Jurkat, Clone E6-1 (cell line): ENCODE measurements at regions not wholly inside any gene's neighbourhood (a gene's known extent, or its start where the extent isn't known, plus 50 kb on each side); places are given as distances from the start of the nearest gene placed in this dataset.

Experiments used
- DNase-seq: peaks from one replicate; pipeline ENCODE4 v3.0.0-alpha.2; 2011; ENCODE audit warnings: low read depth, low spot score
- H3K4me3 ChIP-seq: 2 replicates; pipeline ENCODE4 v1.5.1; 2011; ENCODE audit warnings: mild to moderate bottlenecking, low read length, control low read depth, moderate library complexity

DNA sequence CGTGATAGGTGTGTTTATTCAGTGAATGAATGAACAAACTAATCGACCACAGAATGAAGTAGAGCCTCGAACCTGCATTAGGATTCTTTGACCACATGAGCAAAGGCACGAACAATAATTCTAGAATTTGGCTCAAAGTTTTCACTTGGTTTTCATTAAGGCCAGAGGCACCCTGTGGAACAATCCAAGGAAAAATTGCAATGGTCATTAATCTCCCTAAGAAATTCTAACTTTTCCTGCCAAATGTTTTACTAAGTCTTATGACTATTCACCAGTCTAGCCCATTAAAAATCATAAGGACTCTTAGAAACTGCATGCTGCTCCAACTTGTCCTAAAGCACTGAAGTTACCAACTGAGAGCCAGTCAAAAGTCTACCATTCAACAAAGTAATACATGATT is 271.7 kb downstream of the EFNB2 start:
- DNase-seq: no peak
- H3K4me3 ChIP-seq: no peak overlapping the region

DNA sequence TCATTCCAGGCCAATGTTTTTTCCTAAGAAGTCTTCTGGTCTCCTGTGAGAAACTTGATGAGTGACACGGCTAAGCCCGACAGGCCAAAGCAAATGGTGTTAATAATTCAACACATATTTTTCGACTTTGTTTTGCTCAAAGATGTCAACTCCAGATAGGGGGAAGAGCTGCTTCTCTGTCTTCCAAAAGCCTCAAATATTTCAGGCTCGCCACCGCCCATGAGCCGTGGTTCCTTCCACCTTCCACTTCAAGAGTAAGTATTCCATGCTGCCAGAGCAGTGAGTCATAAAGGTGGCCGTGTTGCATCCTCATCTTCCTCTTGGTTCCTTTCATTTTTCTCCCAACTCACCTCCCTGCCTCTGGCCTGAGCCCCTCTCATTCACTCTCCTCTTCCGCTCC is 272.6 kb downstream of the EFNB2 start:
- no peak for DNase-seq
- no peak overlapping the region for H3K4me3 ChIP-seq

DNA sequence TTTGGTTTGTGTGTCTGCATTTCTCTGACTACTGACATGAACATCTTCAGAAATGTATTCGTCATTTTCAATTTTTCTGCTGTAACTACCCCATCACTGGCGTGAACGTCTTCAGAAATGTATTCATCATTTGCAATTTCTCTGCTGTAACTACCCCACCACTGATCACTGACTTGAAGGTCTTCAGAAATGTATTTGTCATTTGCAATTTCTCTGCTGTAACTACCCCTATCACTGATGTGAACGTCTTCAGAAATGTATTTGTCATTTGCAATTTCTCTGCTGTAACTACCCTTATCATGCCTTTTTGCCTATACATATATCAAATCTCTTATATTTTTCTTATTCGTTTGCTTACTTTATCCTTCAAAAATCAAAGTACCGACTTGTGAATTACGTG is 274.0 kb downstream of the EFNB2 start:
- H3K4me3 ChIP-seq: no peak overlapping the region
- DNase-seq: no peak

GRCh38 chr13:106260352-106260751 is 275.1 kb downstream of the EFNB2 start:
- DNase-seq: no peak
- H3K4me3 ChIP-seq: no peak overlapping the region

DNA sequence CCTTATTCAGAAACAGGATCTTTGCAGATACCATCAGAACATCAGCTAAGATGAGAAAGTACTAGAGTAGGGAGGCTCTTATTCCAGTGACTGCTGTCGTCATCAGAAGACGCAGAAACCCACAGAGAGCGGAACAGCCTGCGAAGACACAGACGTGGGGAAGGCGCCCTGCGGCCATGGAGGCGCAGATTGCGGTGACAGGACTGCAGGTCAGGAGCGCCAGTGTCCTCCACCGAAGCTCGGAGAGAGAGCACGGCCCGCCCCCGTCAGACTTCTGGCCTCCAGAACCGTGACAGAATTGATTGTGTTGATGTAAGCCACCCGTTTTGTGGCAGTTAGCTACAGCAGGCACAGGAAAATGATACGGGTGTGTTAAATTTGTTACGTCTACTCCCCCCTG is 275.5 kb downstream of the EFNB2 start:
- DNase-seq: no peak

GRCh38 chr13:106246666-106247188 is 288.7 kb downstream of the EFNB2 start:
- no peak overlapping the region for H3K4me3 ChIP-seq
- DNase-seq: no peak

More for the DNA sequence above, 275.5 kb downstream of the EFNB2 start:
- no peak overlapping the region for H3K4me3 ChIP-seq

GRCh38 chr13:106246242-106246641 is 289.2 kb downstream of the EFNB2 start:
- no peak for DNase-seq

DNA sequence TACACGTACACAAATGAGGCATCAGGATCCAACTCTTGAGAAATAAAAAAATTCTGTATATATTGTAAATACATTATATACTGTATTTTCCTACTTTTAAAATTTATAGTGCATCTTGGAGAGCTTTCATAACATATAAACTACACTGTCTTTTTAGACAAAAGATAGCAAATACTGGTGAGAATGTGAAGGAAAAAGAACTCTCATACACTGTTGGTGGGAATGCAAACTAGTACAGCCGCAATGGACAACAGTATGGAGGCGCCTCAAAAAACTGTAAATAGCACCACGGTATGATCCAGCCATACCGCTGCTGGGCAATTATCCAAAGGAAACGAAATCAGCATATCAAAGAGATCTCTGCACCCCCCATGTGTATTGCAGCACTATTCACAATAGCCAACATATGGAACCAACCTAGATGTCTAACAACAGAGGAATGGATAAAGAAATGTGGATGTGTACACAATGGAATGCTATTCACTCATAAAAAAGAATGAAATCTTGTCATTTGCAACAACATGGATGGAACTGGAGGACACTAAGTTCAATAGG is 292.4 kb downstream of the EFNB2 start:
- no peak for DNase-seq

More at GRCh38 chr13:106246242-106246641, 289.2 kb downstream of the EFNB2 start:
- H3K4me3 ChIP-seq: no peak overlapping the region

DNA sequence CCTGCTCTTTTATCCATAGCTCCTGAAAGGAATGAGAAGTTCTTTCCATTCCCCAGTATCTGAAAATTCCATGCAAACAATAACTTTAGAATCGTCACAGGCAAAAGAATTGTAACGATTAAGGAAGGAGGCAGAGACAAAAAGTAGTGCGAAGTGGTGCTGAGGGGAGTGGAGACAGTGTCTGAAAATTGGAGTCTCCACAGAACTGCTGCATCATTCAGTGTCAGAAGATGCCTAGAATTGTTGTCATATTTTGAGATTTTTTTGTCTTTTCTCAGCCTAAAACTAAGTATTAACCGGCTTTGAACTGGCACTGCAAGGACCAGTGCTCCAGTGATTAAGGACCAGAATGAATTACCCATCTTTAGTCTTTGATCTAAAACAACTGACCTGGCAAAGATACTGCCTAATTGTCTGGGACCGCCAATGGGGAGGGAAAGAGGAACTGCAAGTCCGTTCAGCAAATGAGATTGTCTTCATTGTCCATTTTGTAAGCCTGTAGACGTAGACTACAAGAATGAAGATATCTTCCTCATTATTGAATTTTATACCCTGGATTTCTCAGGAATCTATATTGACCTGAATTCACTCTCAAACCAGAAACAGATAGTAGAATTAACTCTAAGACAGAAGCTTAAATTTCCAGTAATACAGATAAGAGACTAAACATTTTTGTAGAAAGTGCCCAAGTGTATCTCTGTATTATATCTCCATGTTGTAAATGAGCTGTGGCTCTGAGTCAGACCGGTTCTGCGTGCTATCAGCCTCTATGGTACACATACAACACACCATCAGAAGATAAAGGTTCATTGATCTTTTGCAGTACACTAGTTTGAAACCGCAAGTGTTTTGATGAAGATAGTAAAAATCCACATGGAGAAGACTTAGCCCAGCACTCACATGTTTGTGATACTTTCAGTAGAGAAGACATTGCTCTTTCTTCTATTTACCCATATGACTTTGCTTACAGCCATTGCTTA is 293.2 kb downstream of the EFNB2 start:
- H3K4me3 ChIP-seq: no peak overlapping the region
- no peak for DNase-seq

More for the DNA sequence above, 292.4 kb downstream of the EFNB2 start:
- H3K4me3 ChIP-seq: no peak overlapping the region

- DNase-seq: no peak
- H3K4me3 ChIP-seq: no peak overlapping the region
These were observed 296.8 kb downstream of the EFNB2 start for GRCh38 chr13:106238690-106239089.

DNA sequence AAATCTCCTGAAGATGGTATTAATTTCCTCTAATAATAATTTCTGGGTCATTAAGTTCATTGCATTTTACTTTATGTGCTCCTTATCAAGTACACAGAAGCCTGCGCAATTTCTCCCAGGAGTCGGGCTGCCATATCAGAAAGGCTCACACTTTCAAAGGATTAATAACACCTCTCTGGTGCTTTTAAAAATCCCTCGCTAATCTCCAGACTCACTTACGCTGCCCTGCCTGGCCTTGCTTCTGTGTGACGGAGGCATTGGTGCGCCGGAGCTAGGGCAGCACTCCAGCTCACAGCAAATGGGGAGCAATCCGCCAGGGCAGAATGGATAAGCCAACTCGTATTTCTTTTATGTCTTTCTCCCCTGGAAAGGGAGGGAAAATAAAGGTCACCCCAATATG is 300.8 kb downstream of the EFNB2 start:
- H3K4me3 ChIP-seq: no peak overlapping the region
- no peak for DNase-seq

DNA sequence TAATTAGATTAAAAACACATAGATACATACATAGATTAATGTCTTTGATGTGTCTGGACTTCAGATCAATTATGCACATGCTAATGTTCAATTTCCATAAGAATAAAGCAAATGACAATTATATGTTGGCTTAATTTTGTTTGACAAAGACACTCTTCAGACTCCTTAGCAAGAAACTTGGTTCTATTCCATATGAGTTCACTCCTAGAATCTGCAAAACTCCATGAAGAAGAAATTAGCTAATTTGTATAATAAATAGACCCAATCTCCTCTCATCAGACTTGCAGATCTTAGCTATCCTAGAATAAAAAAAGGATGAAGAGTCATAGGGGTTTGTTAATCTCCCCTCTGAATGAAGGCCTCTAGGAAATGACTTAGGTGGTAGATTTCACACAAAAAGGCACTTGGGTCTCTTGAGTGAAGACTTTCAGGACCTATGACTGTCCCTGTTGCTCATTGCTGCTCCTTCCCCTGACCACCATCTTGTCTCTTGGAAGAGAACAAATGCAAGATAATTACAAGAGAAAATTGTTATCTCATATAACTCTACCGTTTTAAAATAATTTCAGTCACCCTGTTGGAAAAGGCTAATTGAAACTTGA is 302.2 kb downstream of the EFNB2 start:
- DNase-seq: no peak
- no peak overlapping the region for H3K4me3 ChIP-seq

GRCh38 chr13:106232681-106233080 is 302.8 kb downstream of the EFNB2 start:
- no peak overlapping the region for H3K4me3 ChIP-seq
- no peak for DNase-seq

- H3K4me3 ChIP-seq: no peak overlapping the region
- DNase-seq: no peak
These were observed 305.0 kb downstream of the EFNB2 start for GRCh38 chr13:106230450-106230849.

DNA sequence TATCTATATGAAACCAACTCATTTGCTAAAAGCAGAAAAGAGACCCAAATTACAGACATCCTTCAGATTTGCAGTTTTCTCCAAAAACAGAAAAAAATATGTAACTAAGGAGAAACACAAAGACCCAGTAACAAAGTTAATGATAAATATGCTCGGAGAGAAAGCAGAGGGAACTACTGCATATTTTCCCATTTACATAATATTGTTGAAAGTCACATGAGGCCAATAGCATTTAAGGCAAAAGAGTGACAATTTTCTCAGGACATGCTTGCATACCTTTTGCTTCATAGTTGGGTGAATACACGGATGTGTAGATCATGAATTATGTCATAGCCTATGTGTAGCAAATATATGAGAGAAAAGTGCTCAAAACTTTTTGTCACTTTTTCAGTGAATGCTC is 310.3 kb downstream of the EFNB2 start:
- no peak for DNase-seq
- H3K4me3 ChIP-seq: no peak overlapping the region

GRCh38 chr13:106220211-106220610 is 315.3 kb downstream of the EFNB2 start:
- no peak overlapping the region for H3K4me3 ChIP-seq
- no peak for DNase-seq

- no peak overlapping the region for H3K4me3 ChIP-seq
- DNase-seq: no peak
These were observed 322.3 kb downstream of the EFNB2 start for GRCh38 chr13:106213028-106213757.

DNA sequence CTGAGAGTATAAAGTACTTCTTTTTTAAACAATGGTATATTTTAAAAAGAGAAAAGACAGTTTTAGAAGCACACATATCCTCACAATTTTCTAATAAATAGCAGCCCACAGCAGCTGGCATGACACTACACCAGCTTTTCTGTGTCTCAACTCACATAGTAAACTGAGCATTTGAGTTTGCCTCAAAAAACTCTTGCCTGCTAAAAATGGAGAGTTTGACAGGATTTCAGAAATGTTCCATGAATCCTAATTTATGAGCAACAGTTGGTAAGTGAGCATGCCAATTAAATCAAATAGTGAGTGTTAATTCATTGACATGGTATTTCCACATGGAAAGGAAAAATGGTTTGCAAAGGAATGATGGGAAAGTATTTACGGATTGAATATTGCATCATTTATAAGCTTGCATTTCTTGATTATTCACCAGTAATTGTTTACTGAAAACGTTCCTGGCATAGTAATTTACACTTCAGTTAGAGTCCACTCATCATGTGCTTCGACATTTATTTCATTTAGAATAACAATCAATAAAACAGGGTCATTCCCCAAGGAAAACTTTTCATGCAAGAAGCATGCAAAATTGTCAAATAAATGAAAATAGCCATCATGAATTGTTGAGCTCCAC is 323.0 kb downstream of the EFNB2 start:
- H3K4me3 ChIP-seq: no peak overlapping the region
- DNase-seq: no peak

GRCh38 chr13:106210324-106210723 is 325.1 kb downstream of the EFNB2 start:
- DNase-seq: no peak

More at GRCh38 chr13:106210324-106210723, 325.1 kb downstream of the EFNB2 start:
- no peak overlapping the region for H3K4me3 ChIP-seq
